GM19452 (cell line): ENCODE measurements at regions not wholly inside any gene's neighbourhood (a gene's known extent, or its start where the extent isn't known, plus 50 kb on each side); places are given as distances from the start of the nearest gene placed in this dataset.
A peak's percentile ranks its signal among the peaks of the same experiment; 100 is the strongest.
"Not testable (repeated sequence)": the region's sequence is repeated elsewhere in the genome, so short reads cannot be mapped to it uniquely, and the experiment has no call there.

Experiments used
- ATAC-seq: cut with Tn5 transposase; IDR thresholded peaks from one replicate; pipeline ENCODE4 v1.9.1; 2021; ENCODE audit not compliant: unreplicated experiment

GRCh38 chr3:103134023-103134724, 699.4 kb downstream of the ZPLD1 start:
- ATAC-seq: peak; percentile 97

- ATAC-seq: no peak
Measured at GRCh38 chr3:103136621-103137020, 701.8 kb downstream of the ZPLD1 start.

GRCh38 chr3:103137830-103138229, 703.0 kb downstream of the ZPLD1 start:
- no peak for ATAC-seq

- ATAC-seq: no peak
Measured at GRCh38 chr3:103158183-103158582, 723.4 kb downstream of the ZPLD1 start.

- no peak for ATAC-seq
Measured at GRCh38 chr3:103166890-103167289, 732.1 kb downstream of the ZPLD1 start.

- ATAC-seq: no peak
Measured at GRCh38 chr3:103167850-103168249, 733.0 kb downstream of the ZPLD1 start.

GRCh38 chr3:103169289-103169688, 734.5 kb downstream of the ZPLD1 start:
- ATAC-seq: no peak

GRCh38 chr3:103170651-103171050, 735.8 kb downstream of the ZPLD1 start:
- peak; percentile 62 for ATAC-seq

- no peak for ATAC-seq
Measured at GRCh38 chr3:103173940-103174339, 739.1 kb downstream of the ZPLD1 start.

- no peak for ATAC-seq
Measured at GRCh38 chr3:103181160-103181559, 746.3 kb downstream of the ZPLD1 start.

GRCh38 chr3:103184772-103185171, 750.0 kb downstream of the ZPLD1 start:
- ATAC-seq: no peak

GRCh38 chr3:103189941-103190340, 755.1 kb downstream of the ZPLD1 start:
- no peak for ATAC-seq

GRCh38 chr3:103195216-103195615, 760.4 kb downstream of the ZPLD1 start:
- ATAC-seq: no peak

GRCh38 chr3:103203441-103203840, 768.6 kb downstream of the ZPLD1 start:
- ATAC-seq: no peak

GRCh38 chr3:103210583-103210982, 775.8 kb downstream of the ZPLD1 start:
- ATAC-seq: no peak

- ATAC-seq: peak; percentile 100
Measured at GRCh38 chr3:103218146-103218545, 783.3 kb downstream of the ZPLD1 start.

GRCh38 chr3:103218793-103219192, 784.0 kb downstream of the ZPLD1 start:
- ATAC-seq: peak; percentile 22

GRCh38 chr3:103227651-103228050, 792.8 kb downstream of the ZPLD1 start:
- ATAC-seq: no peak

GRCh38 chr3:103247459-103247858, 812.6 kb downstream of the ZPLD1 start:
- no peak for ATAC-seq

GRCh38 chr3:103254827-103255226, 820.0 kb downstream of the ZPLD1 start:
- not testable (repeated sequence) for ATAC-seq

GRCh38 chr3:103269287-103269686, 834.5 kb downstream of the ZPLD1 start:
- ATAC-seq: no peak

- no peak for ATAC-seq
Measured at GRCh38 chr3:103271575-103271974, 836.8 kb downstream of the ZPLD1 start.

- ATAC-seq: no peak
Measured at GRCh38 chr3:103295974-103296570, 861.3 kb downstream of the ZPLD1 start.
